ENCODE measurements at regions not wholly inside any gene's neighbourhood (a gene's known extent, or its start where the extent isn't known, plus 50 kb on each side); places are given as distances from the start of the nearest gene placed in this dataset.
A peak's percentile ranks its signal among the peaks of the same experiment; 100 is the strongest.

GRCh38 chr5:148910216-148910615 lies 83.8 kb downstream of the ADRB2 start:
- no peak overlapping the region for H3K4me3 Mint-ChIP-seq (ENCODE audit: unreplicated experiment)
- no peak for DNase-seq (ENCODE audit: extremely low spot score, unreplicated experiment)
- no peaks in the 10 kb centered on the region for H3K36me3 Mint-ChIP-seq (ENCODE audit: unreplicated experiment)
- H3K27me3 Mint-ChIP-seq (ENCODE audit: unreplicated experiment) = no peaks in the 10 kb centered on the region
- no peaks in the 10 kb centered on the region for H3K9me3 Mint-ChIP-seq (ENCODE audit: unreplicated experiment)
- TF ChIP-seq CTCF (IDR thresholded peaks at IDR 0.05) = no peak
- H3K27ac Mint-ChIP-seq (ENCODE audit: unreplicated experiment) = peak overlapping the region; percentile 84
- H3K4me1 Mint-ChIP-seq (ENCODE audit: unreplicated experiment) = peaks cover 76% of the 10 kb centered on the region

GRCh38 chr5:148910686-148911361 lies 84.4 kb downstream of the ADRB2 start:
- H3K36me3 Mint-ChIP-seq (ENCODE audit: unreplicated experiment) = no peaks in the 10 kb centered on the region
- TF ChIP-seq CTCF (IDR thresholded peaks at IDR 0.05) = no peak
- no peaks in the 10 kb centered on the region for H3K27me3 Mint-ChIP-seq (ENCODE audit: unreplicated experiment)
- no peak overlapping the region for H3K4me3 Mint-ChIP-seq (ENCODE audit: unreplicated experiment)
- no peak for DNase-seq (ENCODE audit: extremely low spot score, unreplicated experiment)
- H3K9me3 Mint-ChIP-seq (ENCODE audit: unreplicated experiment) = no peaks in the 10 kb centered on the region
- peaks cover 82% of the 10 kb centered on the region for H3K4me1 Mint-ChIP-seq (ENCODE audit: unreplicated experiment)
- peak overlapping the region; percentile 84 for H3K27ac Mint-ChIP-seq (ENCODE audit: unreplicated experiment)

GRCh38 chr5:148911386-148911785 lies 85.0 kb downstream of the ADRB2 start:
- H3K4me3 Mint-ChIP-seq (ENCODE audit: unreplicated experiment) = no peak overlapping the region

GRCh38 chr5:148912146-148912545 lies 85.7 kb downstream of the ADRB2 start:
- Mint-ChIP-seq H3K27me3 (ENCODE audit: unreplicated experiment) (no peaks in the 10 kb centered on the region), H3K4me3 (ENCODE audit: unreplicated experiment) (no peak overlapping the region), H3K36me3 (ENCODE audit: unreplicated experiment) (no peaks in the 10 kb centered on the region), H3K27ac (ENCODE audit: unreplicated experiment) (peak overlapping the region; percentile 84), H3K9me3 (ENCODE audit: unreplicated experiment) (no peaks in the 10 kb centered on the region), H3K4me1 (ENCODE audit: unreplicated experiment) (peaks cover 84% of the 10 kb centered on the region)
- no peak for TF ChIP-seq CTCF (IDR thresholded peaks at IDR 0.05)
- no peak for DNase-seq (ENCODE audit: extremely low spot score, unreplicated experiment)

More at GRCh38 chr5:148911386-148911785, 85.0 kb downstream of the ADRB2 start:
- DNase-seq (ENCODE audit: extremely low spot score, unreplicated experiment) = no peak
- H3K27ac Mint-ChIP-seq (ENCODE audit: unreplicated experiment) = peak overlapping the region; percentile 84
- no peaks in the 10 kb centered on the region for H3K9me3 Mint-ChIP-seq (ENCODE audit: unreplicated experiment)
- H3K36me3 Mint-ChIP-seq (ENCODE audit: unreplicated experiment) = no peaks in the 10 kb centered on the region
- H3K27me3 Mint-ChIP-seq (ENCODE audit: unreplicated experiment) = no peaks in the 10 kb centered on the region
- peaks cover 86% of the 10 kb centered on the region for H3K4me1 Mint-ChIP-seq (ENCODE audit: unreplicated experiment)
- no peak for TF ChIP-seq CTCF (IDR thresholded peaks at IDR 0.05)

GRCh38 chr5:148912714-148913398 lies 86.4 kb downstream of the ADRB2 start:
- Mint-ChIP-seq H3K4me1 (ENCODE audit: unreplicated experiment) (peaks cover 80% of the 10 kb centered on the region), H3K9me3 (ENCODE audit: unreplicated experiment) (no peaks in the 10 kb centered on the region), H3K4me3 (ENCODE audit: unreplicated experiment) (no peak overlapping the region), H3K27ac (ENCODE audit: unreplicated experiment) (peak overlapping the region; percentile 75), H3K36me3 (ENCODE audit: unreplicated experiment) (no peaks in the 10 kb centered on the region), H3K27me3 (ENCODE audit: unreplicated experiment) (no peaks in the 10 kb centered on the region)
- TF ChIP-seq CTCF (IDR thresholded peaks at IDR 0.05) = peak; percentile 54
- DNase-seq (ENCODE audit: extremely low spot score, unreplicated experiment) = no peak

All from osteocyte (in vitro differentiated cells).